AG04449 (cell line): ENCODE measurements at regions not wholly inside any gene's neighbourhood (a gene's known extent, or its start where the extent isn't known, plus 50 kb on each side); places are given as distances from the start of the nearest gene placed in this dataset.

Experiments used
- CTCF ChIA-PET: fragments of 350-600 bp; formaldehyde crosslinking; extraction: SDS; loops from one replicate; lab custom pipeline; 2021; ENCODE audit warnings: antibody characterized with exemption; lab: Yijun Ruan, JAX
- POLR2A ChIA-PET: fragments of 400-600, 350-600 bp; formaldehyde crosslinking; extraction: SDS; loops from one replicate; lab custom pipeline; 2020; ENCODE audit warnings: antibody characterized with exemption, inconsistent platforms; lab: Yijun Ruan, JAX
- DNase-seq: peaks from one replicate; pipeline ENCODE4 v3.0.0-alpha.2; 2010; ENCODE audit warnings: low read depth, low spot score
- H3K4me3 ChIP-seq: 2 replicates; pipeline ENCODE4 v1.5.1; 2011; ENCODE audit warnings: low read depth, mild to moderate bottlenecking, control low read depth, low read length
- TF ChIP-seq, protein P1 (sequence below): IDR thresholded peaks from one replicate; pipeline ENCODE4 v1.5.1; 2011; ENCODE audit warnings: mild to moderate bottlenecking, moderate library complexity, low read length, control low read depth, inconsistent platforms; ENCODE audit not compliant: insufficient read depth; ENCODE audit errors: missing control alignments

DNA sequence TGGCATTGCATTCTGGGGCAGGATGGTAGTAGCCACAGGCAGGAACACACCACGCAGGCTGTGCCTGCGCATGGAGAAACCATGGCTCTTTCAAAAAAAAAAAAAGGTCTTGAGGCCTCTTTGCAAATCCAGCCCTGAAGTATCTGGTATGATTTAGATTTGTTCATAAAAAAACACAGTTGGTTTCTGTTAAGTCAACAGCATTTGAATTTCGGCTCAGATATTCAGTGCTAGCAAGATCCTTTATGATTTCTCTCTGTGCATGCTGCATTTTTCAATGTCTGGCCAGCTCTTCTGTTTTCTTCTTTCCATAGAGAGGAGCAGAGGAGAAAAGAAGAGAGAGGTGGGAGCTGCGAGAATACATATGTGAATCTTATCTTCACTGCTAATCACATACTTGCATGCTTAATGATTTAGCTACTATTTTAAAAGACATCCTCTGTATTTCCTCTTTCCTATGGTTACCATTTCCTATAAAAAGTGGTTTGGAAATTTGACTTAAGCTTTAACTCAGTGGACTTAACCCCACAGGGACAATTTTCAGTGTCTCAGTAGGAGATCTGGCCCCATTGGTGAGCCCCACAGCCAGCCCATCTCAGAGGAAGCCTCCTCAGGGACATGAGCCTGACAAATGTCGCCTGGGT lies 214.3 kb upstream of the APCDD1 start:
- TF ChIP-seq, protein P1, sequence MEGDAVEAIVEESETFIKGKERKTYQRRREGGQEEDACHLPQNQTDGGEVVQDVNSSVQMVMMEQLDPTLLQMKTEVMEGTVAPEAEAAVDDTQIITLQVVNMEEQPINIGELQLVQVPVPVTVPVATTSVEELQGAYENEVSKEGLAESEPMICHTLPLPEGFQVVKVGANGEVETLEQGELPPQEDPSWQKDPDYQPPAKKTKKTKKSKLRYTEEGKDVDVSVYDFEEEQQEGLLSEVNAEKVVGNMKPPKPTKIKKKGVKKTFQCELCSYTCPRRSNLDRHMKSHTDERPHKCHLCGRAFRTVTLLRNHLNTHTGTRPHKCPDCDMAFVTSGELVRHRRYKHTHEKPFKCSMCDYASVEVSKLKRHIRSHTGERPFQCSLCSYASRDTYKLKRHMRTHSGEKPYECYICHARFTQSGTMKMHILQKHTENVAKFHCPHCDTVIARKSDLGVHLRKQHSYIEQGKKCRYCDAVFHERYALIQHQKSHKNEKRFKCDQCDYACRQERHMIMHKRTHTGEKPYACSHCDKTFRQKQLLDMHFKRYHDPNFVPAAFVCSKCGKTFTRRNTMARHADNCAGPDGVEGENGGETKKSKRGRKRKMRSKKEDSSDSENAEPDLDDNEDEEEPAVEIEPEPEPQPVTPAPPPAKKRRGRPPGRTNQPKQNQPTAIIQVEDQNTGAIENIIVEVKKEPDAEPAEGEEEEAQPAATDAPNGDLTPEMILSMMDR = no peak
- H3K4me3 ChIP-seq = no peak overlapping the region
- DNase-seq = no peak
- CTCF ChIA-PET = interaction anchor here (0.9 to 1.3 kb wide), 2 partner anchors 12 to 13 kb away, joined by 3 read pairs; no protein-coding TSS in a partner anchor
- POLR2A ChIA-PET = no interaction called here

GRCh38 chr18:10240973-10241372 lies 213.5 kb upstream of the APCDD1 start:
- TF ChIP-seq, protein P1 = no peak
- DNase-seq = no peak
- ChIA-PET CTCF (interaction anchor here (1.3 kb wide), 1 partner anchor 12 kb away, joined by 3 read pairs; no protein-coding TSS in a partner anchor), POLR2A (no interaction called here)
- H3K4me3 ChIP-seq = no peak overlapping the region

DNA sequence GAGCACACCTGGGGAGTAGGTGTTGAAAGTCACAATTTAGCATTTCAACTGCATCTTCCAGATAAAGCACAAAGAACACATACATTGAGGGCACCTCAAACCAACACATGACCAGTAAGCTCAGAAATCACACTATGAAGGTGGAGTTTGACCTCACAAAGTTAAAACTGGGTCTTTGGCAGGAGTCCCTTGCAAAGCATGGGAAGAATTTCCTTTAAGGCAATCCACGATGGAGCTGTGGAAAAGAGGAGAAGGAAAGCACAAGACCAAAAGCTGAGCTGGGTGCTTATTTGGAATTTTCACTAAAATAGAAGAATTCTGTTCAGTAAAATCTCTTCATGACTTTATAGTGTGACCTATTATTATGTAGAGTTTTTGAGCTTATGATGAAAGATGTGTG lies 212.9 kb upstream of the APCDD1 start:
- no peak for DNase-seq
- POLR2A ChIA-PET = no interaction called here
- CTCF ChIA-PET = interaction anchor here (0.9 kb wide), 1 partner anchor 52 kb away, joined by 3 read pairs; no protein-coding TSS in a partner anchor
- TF ChIP-seq, protein P1 = no peak
- no peak overlapping the region for H3K4me3 ChIP-seq

DNA sequence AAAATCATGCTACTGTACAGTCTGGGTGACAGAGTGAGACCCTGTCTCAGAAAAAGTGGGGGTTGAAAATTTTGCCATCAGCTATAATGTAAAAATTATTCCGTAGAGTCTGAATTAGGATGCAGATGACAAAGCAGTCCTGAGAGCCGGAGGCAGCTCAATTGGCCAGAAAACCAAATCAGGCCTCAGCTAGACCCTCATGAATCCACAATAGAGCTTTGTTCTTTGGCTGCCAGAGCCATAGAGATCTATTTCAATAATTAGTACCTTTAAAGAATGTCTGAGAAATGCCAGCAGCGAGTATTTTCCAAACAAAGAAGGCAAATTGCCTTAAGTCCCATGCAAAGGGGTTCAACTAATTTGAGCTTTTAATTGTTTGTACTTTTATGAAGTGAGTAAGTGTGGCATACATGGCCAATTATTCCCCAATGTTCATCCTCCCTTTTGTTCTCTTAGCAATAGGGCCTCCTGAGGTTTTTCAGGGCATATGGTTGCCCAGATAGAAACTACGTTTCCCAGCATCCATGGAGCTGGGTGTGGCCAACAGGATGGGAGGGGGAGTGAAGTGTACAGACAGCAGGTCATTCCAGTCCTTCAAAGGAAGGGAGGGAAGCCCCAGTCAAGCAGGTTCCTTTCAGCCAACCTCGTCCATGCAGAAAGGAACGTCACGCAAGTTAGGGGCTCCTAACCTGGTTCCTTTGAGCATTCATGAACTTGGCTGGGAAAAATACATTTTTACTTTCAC lies 211.3 kb upstream of the APCDD1 start:
- no peak for DNase-seq
- H3K4me3 ChIP-seq = no peak overlapping the region
- TF ChIP-seq, protein P1 = no peak
- ChIA-PET CTCF (interaction anchor here (0.7 kb wide), 1 partner anchor 276 kb away, joined by 3 read pairs; no protein-coding TSS in a partner anchor), POLR2A (no interaction called here)

- DNase-seq = no peak
- ChIA-PET POLR2A (no interaction called here), CTCF (no interaction called here)
These were observed 210.1 kb upstream of the APCDD1 start for GRCh38 chr18:10244341-10244740.

More at GRCh38 chr18:10244341-10244740, 210.1 kb upstream of the APCDD1 start:
- H3K4me3 ChIP-seq = no peak overlapping the region
- TF ChIP-seq, protein P1 = no peak
